ENCODE measurements at regions not wholly inside any gene's neighbourhood (a gene's known extent, or its start where the extent isn't known, plus 50 kb on each side); places are given as distances from the start of the nearest gene placed in this dataset.

GRCh38 chr2:129431881-129432280 is 547.6 kb upstream of the RAB6C start:
- Mint-ChIP-seq H3K4me3 (no peak overlapping the region), H3K4me1 (peaks cover 5% of the 10 kb centered on the region), H3K27me3 (ENCODE audit: low read depth) (no peaks in the 10 kb centered on the region), H3K36me3 (no peaks in the 10 kb centered on the region), H3K9me3 (no peaks in the 10 kb centered on the region), H3K27ac (no peak overlapping the region)
- POLR2A ChIA-PET, result no interaction called here
- CTCF ChIA-PET, result no interaction called here
- no peak for DNase-seq (ENCODE audit: low spot score)
- no peak for ATAC-seq
- TF ChIP-seq ZBTB21 (CRISPR knock-in tag; IDR thresholded peaks at IDR 0.05; ENCODE audit: borderline replicate concordance) (no peak), ZNF671 (CRISPR knock-in tag; IDR thresholded peaks at IDR 0.05) (no peak), NFATC4 (CRISPR knock-in tag; IDR thresholded peaks at IDR 0.05) (no peak), TCF7 (CRISPR knock-in tag; IDR thresholded peaks at IDR 0.05; ENCODE audit: low read depth) (no peak), PRDM15 (CRISPR knock-in tag; IDR thresholded peaks at IDR 0.05) (no peak), NFYB (CRISPR knock-in tag; conservative IDR thresholded peaks at IDR 0.05; ENCODE audit: low read depth) (no peak), HMGXB4 (CRISPR knock-in tag; IDR thresholded peaks at IDR 0.05) (no peak), MXD4 (CRISPR knock-in tag; IDR thresholded peaks at IDR 0.05; ENCODE audit: borderline replicate concordance) (no peak), MAX (CRISPR knock-in tag; IDR thresholded peaks at IDR 0.05) (no peak), EMX1 (CRISPR knock-in tag; IDR thresholded peaks at IDR 0.05) (no peak)

GRCh38 chr2:129436809-129437208 is 542.7 kb upstream of the RAB6C start:
- no peak for ATAC-seq
- POLR2A ChIA-PET, result no interaction called here
- no peak overlapping the region for H3K27ac Mint-ChIP-seq
- H3K4me1 Mint-ChIP-seq, result no peaks in the 10 kb centered on the region
- H3K36me3 Mint-ChIP-seq, result no peaks in the 10 kb centered on the region
- no peak for DNase-seq (ENCODE audit: low spot score)
- H3K4me3 Mint-ChIP-seq, result no peak overlapping the region
- H3K27me3 Mint-ChIP-seq (ENCODE audit: low read depth), result no peaks in the 10 kb centered on the region
- CTCF ChIA-PET, result no interaction called here
- no peaks in the 10 kb centered on the region for H3K9me3 Mint-ChIP-seq
- TF ChIP-seq CREM (CRISPR knock-in tag; IDR thresholded peaks at IDR 0.05), result no peak
- no peak for TF ChIP-seq NFE2L1 (CRISPR knock-in tag; IDR thresholded peaks at IDR 0.05)
- TF ChIP-seq ARID4B (CRISPR knock-in tag; IDR thresholded peaks at IDR 0.05; ENCODE audit: borderline replicate concordance), result no peak
- no peak for TF ChIP-seq PRRX2 (CRISPR knock-in tag; IDR thresholded peaks at IDR 0.05)
- no peak for TF ChIP-seq MYBL2 (CRISPR knock-in tag; IDR thresholded peaks at IDR 0.05)
- no peak for TF ChIP-seq HMGXB4 (CRISPR knock-in tag; IDR thresholded peaks at IDR 0.05)
- TF ChIP-seq ATF1 (CRISPR knock-in tag; IDR thresholded peaks at IDR 0.05), result no peak
- no peak for TF ChIP-seq ZNF396 (CRISPR knock-in tag; IDR thresholded peaks at IDR 0.05; ENCODE audit: borderline replicate concordance)
- no peak for TF ChIP-seq MXD4 (CRISPR knock-in tag; IDR thresholded peaks at IDR 0.05; ENCODE audit: borderline replicate concordance)
- TF ChIP-seq ZNF671 (CRISPR knock-in tag; IDR thresholded peaks at IDR 0.05), result no peak
- TF ChIP-seq EMX1 (CRISPR knock-in tag; IDR thresholded peaks at IDR 0.05), result no peak
- TF ChIP-seq FOXP4 (CRISPR knock-in tag; IDR thresholded peaks at IDR 0.05), result no peak
- no peak for TF ChIP-seq ESRRA (CRISPR knock-in tag; IDR thresholded peaks at IDR 0.05; ENCODE audit: borderline replicate concordance)
- TF ChIP-seq CBFB (CRISPR knock-in tag; IDR thresholded peaks at IDR 0.05; ENCODE audit: low read depth), result no peak
- TF ChIP-seq ELF4 (CRISPR knock-in tag; IDR thresholded peaks at IDR 0.05; ENCODE audit: low read depth), result no peak
- no peak for TF ChIP-seq GABPB1 (CRISPR knock-in tag; IDR thresholded peaks at IDR 0.05)
